NOMO-1 (cell line): ENCODE measurements at regions not wholly inside any gene's neighbourhood (a gene's known extent, or its start where the extent isn't known, plus 50 kb on each side); places are given as distances from the start of the nearest gene placed in this dataset.

Experiments
- DNase-seq, 2 experiments: peaks; one replicate each; lab custom pipeline; 2025; ENCODE audit not compliant: unreplicated experiment in 2 of 2; lab: John Stamatoyannopoulos, UW

DNA sequence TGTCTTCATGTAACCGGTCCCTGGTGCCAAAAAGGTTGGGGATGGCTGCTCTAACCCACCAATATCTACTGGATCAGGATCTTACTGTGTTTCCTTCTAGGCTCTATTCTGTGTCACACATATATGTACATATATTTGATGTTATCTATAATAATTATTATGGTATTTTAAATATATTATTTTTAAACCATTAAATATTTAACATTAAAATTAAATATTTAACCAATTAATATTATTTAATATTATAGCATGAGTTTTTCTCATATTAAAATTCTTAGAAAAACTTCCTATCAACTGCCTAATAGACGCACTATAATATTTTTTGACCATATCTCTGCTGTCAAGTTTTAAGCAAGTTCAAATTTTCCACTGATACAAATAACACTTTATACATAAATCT is 196.9 kb upstream of the PLET1 start:
- DNase-seq: no peak

DNA sequence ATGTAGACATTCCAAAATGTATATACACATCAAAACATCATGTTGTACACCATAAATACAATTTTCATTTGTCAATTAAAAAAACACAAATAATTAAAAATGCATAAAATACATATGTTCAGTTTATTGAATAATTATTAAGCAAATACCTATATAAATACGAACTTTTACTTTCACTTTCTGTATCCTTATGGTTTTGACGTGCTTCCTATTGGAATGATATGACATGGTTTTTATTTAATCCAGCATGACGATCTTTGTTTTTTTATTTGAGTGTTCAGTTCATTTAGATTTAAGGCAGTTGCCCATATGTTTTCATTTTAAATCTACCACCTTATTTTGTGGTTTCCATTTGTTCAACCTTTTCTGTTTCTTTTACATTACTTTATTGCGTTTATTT is 198.3 kb upstream of the PLET1 start:
- no peak for DNase-seq

DNA sequence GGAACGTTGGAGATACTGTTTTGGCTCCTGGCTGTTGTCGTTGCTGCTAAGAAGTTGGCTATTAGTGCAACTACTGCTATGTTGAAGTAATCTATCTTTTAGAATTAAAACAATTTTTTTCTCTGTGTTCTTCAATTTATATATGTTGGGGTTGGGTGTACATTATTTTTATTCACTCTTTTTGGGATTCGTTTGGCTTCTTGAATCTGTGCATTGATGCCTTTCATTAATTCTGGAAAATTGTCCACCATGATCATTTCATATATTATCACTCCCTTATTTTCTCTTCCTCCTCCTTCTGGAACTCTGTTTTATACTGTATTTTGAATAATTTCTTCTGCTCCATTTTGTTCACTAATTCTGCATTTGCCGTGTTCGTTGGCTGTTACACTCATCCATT is 199.5 kb upstream of the PLET1 start:
- DNase-seq: no peak

DNA sequence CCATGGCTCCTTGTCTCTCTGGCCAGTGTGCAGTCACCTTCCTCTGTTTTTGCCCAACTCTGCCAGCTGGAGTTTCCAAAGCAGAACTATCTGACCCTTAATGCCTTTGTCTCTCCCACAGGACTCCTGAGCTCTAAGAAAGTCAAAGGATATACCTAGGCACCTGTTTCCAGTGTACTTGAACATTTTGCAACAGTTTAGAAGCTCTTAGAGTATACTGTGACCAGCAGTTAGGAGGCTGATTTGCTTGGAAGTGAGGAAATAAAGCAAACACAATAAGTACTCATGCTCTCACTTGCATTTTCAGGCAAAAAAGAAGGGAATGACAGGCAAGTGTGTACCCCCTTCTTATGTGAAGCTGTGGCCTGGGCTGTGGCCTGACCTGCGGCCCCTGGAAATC is 204.3 kb upstream of the PLET1 start:
- DNase-seq: no peak

DNA sequence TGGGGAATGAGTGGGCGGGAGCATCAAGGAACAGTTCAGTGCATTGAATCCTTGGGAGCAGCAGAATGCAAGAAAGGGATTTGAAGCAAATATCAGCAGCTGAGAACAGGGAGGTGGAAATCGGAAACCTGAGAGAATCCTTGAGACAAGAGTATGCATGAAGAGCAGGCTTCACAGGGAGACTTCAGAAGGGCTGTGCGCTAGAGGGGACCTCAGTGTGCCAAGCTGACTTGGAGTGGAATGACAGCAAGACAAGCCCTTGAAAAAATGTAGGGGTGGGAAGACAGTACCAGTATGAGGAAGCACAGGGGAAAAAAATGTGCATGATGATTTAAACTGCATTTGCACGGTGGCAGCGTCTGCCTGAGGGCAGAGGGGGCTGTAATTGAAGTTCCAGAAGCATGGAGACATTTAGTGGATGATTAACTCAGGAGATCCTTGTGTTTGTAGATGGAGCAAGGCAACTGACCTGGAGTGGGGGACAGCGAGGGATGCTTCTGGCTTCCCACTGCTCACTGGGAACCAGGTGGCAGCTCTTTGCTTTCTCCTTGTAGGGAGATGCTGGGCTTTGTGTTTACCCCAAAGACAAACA is 204.9 kb upstream of the PLET1 start:
- no peak for DNase-seq

DNA sequence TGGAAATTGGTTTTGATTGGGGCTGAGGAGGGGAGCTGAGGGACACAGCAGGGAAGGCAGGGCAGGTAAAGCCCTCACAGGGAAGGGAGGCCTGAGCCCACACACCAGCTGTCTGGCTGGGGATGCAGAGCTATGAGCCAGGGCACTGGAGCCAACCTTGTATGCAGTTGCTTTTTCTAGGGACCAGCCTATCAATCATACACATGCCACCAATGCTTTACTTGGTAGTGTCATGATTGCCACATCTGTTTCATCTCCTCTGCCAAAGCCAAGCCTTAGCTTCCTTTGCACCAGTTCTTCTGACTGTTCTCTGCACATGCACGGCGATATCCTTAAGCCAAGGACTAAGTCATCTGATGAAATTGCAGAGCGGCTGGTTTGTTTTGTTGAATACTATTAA is 207.1 kb upstream of the PLET1 start:
- DNase-seq: no peak

DNA sequence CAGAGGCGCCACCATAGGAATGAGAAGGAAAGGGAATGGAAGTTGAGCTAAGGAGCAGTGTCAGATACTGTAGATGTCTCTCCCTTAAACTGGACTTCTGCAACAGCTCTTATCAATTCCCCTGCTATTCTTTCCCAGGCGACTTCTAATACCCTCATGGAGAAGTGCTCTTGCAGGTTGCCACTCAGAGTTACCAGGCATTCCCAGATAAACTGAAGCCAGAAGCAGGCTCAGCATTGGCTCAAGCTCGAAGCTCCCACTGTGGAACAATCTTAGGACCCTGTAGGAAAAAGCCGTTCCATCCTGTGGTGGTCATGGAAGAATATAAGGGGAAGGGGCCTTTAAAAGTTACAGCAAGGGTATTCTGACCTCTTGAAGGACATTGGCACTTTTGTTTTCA is 208.7 kb upstream of the PLET1 start:
- no peak for DNase-seq

DNA sequence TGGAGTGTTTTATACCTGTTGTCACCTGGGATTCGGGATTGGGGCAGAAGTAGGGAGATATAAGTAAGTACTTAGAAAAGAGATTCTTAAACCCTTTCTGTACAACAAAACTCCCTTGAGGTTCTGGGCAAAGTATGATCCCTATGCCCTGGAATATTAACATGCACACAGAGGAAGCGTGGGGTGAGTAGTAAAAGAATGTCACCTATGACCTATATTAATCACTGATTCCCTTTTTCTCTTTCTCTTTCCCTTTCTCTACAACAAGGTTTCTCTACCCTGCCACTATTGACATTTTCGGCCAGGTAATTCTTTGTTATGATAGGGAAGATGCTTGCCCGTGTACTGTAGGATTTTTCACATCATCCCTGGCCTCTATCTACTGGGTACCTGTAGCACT is 209.7 kb upstream of the PLET1 start:
- DNase-seq: no peak

DNA sequence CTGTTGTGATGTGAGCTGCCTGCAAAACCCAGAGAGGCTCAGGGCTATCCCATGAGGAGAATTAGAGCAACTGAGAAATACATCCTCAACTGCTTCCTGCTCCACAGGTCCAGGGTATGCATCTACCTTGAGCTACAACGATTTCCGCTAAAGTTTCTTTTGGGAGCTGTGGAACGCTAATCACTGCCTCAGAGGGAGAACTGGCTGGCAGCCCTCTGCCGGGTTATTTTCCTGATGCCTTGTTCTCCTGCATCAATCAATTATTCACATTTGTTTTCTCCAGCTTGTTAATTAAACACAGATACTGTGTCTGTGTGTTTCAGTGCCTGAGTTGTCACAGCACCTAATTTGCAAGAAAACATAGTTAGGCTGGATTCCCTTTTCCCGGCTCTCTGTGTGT is 211.1 kb upstream of the PLET1 start:
- no peak for DNase-seq

DNA sequence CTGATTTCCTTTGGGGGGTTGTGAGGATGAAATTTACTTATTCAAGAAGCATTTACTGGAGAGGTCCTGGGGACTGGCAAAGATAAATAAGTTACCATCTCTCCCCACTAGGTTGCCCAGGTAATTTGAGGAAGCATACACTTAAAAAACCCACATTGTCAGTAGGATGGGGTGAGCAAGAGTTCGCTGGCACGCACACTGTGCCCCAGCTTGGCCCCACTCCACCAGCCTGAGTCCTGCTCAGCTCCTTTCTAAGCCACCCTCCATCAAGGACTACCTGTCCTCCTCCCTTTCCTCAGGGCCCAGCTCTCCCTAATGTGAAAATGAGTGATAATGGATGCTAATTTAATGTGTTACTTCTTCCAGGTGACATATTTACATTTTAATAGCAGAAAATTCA is 216.5 kb upstream of the PLET1 start:
- no peak for DNase-seq

DNA sequence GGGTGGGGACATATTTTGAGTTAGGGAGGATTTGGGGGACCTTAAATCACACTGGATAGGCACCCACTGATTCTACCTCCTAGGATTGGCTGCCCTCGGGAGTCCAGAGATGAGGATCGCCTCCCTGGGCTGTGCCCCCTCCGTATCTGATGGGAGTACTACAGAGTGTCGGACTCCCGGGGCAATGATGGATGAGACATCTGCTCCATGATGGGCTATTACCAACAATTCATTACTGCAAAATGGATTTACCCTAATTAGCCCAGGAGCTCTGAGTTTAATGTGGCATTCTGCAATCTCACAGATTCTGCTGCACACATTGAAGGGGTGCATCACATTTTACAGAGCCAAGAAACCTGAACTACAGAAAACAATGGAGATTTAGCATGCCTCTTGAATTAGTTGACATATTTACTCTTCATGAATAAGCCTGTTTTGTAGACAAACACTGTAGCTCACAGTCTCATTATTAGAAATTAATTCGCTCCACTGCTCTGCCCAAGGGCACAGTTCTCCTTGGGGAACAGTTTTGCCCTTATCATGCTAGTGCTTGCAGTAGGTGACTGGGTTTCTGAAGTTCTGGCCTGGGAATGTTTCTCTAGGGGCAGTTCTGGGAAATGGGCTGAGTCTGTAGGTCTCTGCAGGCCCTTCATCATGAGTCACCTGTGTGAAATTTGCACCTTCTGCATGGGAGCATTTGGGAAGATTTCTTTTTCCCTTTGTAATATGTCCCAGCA is 217.1 kb upstream of the PLET1 start:
- no peak for DNase-seq

DNA sequence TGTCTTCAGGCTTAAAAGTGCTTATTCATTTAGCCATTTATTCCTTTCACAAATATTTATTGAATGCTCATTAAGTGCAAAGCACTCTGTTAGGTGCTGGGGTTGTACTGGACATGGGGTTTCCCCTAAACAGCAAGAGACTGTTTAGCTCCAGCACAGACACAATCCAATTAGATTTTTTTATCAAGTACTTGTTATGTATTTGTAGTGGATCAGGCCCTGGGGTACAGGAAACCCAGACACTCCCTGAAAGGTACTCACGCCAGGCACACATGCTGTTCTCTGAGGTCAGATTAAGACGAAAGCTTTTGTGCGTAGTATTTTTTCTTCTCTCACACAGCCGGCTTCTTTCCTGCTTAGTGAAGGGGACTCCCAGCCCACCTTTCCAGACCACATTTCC is 218.1 kb upstream of the PLET1 start:
- DNase-seq: no peak

DNA sequence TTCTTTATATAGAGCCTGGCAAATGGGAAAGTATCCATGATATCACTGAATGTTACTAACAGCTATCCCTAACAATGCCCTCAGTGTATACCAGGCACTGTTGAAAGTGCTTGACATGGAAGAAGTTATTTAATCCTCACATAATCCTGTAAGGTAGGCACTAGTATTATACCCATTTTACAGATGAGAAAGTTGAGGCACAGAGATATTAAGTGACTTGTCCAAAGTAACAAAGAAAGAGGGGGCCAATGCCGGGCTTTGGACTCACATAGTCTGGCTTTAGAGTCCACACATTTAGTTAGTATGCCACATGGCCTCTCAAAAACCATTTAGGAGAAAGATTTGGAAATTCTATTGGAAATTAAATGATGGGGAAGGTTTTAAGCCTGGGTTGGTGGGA is 220.8 kb upstream of the PLET1 start:
- DNase-seq: no peak

DNA sequence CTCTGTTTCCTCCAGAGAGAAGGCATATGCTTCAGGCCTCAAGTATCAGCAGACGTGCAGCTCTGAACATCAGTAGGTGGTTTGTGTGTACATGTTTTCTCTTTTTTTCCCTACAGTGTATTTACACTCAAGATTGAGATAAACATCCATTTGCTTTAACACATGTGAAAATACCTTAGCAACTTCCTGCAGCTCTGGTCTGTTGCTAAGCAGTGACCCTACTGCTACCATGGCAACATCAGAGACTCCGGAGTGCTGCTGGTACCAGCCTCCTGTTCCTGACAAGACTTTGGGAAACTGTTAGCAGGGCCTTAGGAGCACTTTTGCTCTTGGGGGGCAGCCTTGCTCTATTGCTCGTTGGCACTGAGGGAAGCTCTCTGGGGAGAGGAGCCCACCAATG is 221.2 kb upstream of the PLET1 start:
- DNase-seq: no peak

DNA sequence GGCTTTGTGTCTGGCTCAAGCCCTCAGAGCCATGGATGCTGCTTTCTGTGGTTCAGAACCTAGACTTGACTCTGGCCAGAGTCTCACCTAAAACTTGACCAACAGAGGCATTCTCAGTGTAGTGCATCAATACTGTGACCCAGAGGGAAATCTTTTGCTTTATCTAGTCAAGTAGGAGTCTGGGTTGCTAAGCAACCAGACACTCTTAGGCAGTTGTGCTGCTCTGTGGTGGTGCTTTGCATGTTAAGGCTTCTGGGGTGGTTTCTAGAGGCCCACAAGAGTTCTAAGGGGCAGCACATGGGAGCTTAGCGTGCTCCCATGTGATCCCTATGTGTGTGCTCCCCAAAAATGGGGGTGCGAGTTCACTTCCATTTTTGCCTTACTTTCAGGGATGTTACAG is 224.6 kb upstream of the PLET1 start:
- no peak for DNase-seq

DNA sequence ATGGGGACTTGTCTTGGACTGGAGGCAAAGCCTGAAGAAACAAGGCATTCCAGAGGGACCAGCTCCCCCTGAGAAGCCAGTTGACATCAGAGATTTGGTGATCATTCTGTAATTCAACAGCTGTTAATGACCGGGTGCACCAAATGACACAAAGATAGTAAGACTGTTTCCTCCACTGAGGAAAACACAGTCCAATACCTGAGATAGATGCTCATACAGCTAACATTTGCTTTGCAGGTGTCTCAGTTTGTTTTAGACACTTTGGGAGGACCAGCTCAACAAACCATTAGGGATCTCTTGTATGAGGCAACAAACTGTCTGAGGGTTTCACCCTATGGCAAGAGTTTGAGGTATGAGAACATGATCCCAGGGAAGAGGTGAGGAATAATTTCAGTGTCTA is 237.2 kb upstream of the PLET1 start:
- DNase-seq: no peak

DNA sequence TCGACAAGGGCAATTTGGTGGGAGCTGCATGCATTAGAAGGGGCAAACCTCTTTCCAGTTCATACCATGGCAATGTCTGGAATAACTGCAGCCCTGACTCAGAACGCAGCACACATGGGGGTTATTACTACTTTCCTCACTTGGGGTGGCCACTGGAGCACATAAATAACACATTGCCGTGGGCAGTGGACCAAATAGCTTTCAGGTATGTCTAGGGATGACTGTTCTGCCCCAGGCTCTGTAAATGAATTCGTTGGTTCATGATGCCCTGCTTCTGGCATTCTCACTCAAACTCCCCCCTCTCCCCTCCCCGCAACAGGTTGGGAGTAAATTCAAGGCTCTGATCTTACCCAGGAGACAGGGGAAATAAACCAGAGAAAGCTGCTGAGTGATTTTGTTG is 238.0 kb upstream of the PLET1 start:
- no peak for DNase-seq

DNA sequence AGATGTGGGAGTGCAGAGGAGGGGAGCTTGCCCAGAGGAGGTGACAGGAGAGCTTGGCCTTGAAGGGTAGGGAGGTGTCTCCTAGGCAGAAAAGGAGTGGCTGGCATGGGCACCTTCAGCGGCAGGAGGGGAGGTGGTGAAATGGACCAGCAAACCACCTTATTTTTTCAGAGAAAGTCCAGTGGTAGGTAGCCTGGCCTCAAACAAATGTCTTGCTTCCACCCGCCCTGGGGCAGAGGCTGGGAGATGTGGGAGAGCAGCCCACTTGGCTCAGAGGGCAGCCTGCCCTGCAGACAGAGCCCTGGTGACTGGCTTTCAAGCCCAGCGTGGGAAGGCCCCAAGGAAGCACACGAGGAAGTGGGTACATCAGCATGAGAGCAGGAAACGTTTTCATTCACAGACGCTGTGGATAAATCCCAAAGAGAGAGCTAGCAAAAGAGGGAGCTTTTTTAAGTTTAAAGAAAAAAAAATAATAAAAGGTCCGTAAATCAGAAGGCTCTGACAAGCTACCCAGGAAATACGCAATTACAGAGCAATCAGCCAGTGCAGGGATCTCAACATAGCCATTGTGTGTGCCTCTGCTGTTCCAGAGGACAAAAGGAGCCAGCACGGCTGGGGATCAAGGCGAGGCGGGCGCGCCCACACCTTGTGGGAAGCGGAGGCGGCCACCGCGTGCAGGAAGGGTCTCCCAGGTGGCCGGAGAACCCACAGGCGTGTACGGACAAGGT is 238.7 kb upstream of the PLET1 start:
- no peak for DNase-seq

DNA sequence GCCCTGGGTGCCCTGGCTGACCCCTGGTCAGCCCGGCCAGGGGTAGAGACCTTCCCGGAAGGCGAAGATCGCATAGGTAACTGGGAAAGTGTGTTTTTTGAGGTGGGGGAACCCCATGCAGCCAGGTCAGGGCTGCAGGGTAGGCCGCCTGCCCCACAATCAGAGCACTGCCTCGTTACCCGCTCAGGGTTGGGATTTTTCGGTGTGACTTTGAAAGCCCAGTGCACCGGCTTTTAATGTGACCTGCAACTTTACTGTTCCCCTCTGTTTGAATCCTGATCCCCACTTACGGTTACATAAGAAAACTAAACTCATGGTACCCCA is 239.2 kb upstream of the PLET1 start:
- DNase-seq: no peak

DNA sequence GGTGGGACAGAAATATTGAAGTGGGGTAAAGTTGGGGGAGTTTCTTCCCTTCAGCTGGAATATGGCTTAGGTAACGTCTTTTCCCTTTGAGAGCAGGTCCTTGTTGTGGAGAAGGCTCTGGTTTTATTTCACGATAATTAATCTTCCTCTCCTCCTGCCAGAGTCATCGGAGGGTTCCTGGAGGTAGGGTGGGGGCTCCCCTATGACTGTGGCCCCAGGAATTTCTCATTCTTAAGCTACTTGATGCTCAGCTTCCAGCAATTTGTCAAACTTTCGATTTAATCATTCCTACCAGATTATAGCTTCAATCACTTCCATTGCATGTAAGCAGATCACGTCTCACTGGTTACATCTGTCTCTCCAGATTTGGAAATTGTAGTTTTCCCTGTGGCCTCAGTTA is 242.8 kb upstream of the PLET1 start:
- no peak for DNase-seq

DNA sequence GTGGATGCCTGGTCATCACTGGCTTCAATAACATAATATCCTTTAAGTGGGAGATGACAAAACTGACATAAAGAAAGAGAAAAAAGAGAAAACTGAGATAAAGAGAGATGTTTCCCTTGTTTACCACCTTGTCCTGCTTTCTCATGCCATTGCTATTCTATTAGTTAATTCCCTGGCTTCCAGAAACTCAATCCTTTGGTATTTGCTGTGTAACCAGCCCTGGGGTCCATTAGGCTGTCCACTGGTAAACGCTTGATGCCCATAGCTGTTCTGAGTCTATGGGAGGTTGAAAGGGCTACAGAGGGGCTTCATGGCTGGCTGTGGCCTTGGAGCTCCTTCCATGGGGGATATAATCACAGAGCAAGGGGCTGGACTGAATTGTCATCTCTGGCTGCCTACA is 243.4 kb upstream of the PLET1 start:
- DNase-seq: no peak

DNA sequence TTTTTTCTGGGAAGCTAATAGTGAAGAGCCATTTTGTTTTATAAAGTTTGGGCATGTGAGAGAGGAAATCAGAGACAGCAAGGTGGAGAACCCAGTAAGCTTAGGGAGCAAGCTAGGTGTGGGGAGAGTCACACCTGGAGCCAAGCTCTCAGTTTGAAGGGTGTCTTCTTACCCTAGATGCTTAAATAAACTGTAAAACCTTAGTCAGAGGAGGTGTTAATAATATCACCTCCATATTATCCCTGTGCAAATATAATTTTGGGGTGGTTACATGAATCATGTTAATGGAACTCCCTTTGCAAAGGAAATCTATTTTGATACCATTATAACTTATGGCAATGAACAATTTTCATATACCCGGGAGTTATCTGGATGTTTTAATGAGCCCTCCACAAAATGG is 246.2 kb upstream of the PLET1 start:
- DNase-seq: no peak

DNA sequence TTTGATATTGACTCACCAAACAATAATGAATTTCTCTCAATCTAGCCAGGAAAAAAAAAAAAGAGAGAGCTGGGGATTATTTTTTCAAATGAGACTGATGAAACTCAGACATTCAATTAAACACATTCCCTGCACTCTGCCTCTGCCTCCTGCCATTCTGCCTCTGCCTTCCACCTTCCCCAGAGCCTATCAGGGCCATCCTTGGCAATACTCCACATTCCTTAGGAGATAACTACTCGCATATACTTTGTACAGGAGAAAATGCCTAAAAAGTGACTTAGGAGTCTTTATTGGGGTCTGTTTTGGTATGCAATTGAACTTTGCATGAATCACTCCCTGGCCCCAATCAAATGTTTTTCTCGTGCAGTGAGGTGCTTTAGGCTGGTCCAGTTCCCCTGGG is 246.6 kb upstream of the PLET1 start:
- DNase-seq: no peak
